ENCODE measurements at regions not wholly inside any gene's neighbourhood (a gene's known extent, or its start where the extent isn't known, plus 50 kb on each side); places are given as distances from the start of the nearest gene placed in this dataset.

DNA sequence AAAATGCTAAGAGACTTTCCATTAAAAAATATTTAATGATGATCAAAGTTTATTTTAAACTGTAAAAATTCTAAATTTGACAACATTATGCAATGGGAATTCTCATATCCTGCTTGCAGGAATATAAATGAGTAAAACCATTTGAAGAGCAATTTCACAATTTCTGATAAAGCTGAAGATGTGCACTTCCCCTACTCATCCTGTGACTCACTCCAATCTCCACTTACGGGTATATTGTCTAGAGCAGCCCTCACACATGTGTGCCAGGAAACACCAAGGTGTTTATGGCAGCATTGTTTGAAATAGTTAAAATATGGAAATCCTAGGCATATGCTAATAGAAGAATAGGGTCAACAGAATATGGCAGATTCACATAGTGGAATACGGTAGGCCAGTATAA lies 158.4 kb downstream of the PDHA2 start:
- DNase-seq = no peak

DNA sequence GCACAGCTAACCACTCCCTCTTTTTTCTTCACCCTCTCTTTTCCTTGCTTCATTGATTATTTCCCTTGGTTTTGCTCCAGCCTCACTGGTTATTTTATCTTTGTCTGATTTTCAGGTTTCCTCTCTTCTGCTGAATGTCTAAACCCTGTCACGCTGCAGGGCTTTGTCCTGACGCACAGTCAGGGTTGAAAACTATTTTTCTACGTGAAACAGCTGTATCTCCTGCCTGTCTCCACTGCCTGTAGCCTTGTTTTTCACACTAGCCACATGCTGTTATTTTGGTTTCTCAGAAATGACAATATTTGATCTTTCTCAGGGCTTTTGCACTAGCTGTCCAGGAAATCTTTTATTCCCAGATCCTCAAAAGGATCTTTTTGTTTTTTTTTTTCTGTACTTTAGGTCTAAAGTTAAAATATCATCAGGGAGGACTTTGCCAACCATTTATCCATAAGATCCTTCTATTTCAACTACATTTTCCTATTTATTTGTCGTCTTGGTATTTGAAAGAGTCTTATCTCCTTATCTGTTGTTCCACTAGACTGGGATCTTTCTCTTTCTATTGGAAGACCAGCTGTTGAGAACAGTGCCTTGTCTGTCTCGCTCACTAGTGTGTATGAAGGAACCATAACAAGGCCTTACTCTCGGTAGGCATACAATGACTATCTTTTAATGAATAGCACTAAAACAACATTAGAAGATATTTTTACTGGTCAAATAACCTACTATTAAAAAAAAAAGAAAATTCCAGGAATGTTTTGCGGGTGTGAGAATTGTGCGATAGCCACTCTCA lies 164.3 kb downstream of the PDHA2 start:
- DNase-seq = no peak

DNA sequence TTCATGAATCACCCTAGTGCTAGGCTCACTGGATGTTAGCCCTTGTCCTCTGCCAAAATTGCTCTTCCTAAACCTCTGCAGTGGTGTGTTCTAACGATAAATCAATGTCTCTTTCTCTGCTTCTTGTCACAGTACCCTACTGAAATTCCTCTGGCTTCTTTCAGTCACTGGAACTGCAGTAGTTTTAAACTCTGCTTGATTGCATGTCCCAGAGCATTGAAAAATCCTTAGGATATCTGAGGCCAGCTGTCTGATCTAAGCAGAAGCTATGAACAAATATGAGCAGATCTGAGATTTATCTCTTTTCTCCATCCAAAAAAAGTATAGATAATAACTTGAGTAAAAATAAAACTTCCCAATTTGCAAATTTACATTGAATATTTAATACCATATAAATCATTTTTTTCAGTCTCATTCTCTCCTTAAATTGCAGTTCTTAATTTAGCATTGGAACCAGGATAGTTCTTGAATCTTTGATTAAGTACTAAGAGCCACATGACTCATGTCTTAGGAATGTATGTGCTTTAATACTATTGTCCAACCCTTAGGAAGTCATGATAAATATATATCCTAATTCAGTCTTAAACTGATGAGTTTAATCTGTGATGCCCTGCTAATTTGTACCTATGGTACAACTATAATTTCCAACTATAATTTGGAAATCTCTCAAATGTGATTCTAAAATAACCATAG lies 169.7 kb downstream of the PDHA2 start:
- DNase-seq = no peak

DNA sequence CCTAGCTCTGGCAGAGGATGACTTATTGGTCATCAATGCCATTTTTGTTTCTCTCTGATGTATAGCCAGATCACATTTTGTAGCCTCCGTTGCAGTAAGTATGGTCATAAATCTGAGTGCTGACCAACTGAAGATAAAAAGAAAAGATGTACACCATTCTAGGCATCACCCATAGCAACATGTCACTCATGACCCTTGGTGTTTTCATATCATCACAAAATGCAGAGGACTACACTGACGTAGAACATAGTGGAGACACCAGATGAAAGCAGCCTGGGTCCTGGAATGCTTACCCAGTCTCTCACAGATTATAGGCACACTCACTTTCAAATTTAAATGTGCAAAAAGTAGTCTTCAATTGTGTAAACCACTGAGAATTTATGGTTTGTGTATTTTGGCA lies 172.8 kb downstream of the PDHA2 start:
- DNase-seq = no peak

DNA sequence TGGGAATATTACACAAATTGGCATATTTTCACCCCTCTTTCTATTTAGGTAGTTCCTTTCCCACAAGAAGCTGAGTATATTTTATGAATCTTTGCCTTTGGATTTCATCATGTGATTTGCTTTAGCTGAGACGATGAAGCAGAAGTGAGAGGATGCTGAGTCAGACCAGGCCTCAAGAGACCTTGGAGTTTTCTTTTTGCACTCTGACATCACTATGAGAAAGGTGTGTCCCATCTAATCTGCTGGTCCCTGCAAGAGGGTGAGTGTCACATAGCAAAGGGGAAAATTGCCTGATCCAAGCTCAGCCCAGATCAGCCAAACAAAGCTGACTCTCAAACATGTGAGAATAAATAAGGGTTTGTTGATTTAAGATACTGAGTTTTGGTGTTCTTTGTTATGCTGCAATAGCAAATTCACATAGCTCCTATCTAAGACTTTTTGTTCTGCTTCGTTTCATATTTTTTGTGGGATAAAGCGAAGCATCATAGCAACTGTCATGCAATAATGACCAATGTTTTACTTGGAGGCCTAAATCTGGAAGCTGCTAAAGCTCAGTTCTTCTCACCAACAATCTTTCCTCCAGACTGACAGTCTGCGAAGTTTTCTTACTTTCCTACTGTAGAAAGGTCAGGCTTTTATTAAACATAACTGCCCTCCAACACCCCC lies 176.9 kb downstream of the PDHA2 start:
- DNase-seq = no peak

DNA sequence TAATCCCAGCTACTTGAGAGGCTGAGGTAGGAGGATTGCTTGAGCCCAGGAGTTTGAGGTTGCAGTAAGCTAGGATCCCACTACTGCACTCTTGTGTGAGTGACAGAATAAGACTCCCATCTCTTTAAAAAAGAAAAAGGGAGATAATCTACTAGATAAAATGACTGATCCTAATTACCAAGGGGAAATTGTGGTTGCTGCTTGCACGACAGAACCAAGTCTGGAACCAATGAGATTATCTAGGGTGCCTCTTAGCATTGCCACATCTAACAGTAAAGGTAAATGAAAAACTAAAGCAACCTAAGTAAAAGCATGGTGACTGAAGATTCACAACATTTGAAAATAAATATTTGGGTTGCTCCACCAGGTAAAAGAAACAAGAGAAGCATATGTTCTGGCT lies 185.1 kb downstream of the PDHA2 start:
- no peak for DNase-seq

DNA sequence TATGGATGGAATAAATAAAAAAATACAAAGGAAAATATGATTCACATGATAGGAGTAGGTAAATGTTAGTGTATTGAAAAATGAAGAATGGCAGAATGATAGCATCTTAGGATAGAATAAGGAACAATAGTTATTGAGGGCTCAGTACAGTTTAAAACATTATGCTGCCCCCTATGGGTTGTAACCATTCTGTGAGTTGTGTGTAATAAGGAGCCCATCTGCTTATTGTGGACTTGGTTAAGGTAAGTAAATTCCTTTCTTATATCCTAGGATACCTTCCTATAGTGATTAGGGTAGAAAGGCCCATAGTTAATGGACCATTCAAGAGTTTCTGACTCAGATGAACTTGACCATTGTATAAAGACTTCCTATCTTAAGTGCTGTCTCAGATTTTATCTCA lies 195.8 kb downstream of the PDHA2 start:
- peak; percentile 55 for DNase-seq

DNA sequence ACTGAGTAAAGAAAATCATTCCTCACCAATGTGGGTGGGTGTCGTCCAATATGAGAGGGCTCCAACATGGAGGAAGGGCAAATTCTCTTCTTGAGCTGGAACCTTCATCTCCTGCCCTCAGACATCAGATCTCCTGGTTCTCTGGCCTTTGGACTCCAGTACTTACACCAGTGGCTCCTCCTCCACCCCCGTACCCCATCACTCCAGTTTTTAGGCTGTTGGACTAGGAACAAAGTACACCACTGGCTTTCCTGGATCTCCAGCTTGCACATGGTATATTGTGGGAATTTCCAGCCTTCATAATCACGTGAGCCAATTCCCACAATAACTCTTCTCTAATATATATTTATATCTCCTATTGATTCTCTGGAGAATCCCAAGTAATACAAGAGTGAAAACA lies 196.9 kb downstream of the PDHA2 start:
- no peak for DNase-seq

DNA sequence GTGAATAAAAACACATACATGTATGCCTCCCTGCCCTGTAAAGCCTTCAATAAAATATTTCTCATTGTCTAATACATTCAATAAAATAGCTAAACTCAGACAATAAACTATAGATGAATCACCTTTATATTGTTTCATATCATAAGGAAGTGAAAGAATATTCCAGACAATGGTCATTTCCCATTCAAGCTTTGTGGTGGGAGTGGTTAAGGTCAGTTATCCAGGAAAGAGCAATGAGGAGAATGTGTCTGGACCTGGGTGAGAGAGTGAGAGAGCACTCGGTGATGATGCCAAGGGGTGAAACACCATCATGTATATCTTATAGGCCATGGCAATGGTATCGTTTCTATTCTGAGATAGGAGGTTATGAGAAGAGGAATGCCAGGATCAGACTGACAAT lies 197.8 kb downstream of the PDHA2 start:
- DNase-seq = no peak

DNA sequence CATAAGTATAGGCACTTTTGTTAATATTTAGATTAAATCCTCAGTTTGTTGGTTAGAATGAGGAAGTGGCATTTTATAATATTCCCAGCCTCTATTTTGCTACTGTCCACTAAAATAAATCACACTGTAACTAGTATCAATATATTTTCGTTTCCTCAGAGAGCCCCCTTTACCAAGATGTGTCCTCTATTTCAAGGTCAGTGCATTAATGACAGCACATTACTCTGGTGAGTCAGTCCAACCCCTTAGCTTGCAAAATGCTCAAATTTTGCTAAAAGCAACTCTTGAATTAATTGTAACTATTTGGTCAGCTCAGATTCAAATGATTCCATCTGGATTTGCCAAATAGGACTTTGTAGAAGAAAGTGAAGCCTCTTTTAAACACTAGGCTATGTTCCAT lies 199.3 kb downstream of the PDHA2 start:
- no peak for DNase-seq

DNA sequence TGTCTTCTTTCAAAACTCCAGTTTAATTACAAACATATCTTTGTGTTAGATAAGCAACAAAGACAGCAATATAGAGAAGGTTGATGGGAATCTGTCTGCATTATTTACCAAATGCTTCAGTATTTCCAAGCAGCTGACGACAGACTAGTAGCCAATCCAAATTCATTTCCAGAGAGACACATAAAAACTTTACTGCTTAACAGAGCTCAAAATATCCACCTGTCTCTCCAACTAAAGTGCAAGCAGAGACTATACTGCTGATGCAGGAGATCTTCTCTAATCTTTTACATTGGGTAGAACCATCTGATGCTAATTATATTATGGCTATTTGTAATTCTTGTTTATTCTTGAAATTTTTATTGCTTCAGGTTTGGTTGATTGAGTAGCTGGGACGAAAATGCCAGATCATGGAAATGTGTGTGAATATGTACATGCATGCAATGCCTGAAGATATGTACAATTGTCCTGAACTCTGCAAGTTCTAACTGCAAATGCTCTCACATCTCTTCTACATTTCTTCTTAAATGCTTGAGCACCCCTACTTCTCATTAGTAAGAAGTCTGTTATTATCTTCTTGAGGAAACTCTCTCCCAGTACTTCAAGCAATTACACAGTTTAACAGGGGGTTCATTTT lies 200.0 kb downstream of the PDHA2 start:
- no peak for DNase-seq

DNA sequence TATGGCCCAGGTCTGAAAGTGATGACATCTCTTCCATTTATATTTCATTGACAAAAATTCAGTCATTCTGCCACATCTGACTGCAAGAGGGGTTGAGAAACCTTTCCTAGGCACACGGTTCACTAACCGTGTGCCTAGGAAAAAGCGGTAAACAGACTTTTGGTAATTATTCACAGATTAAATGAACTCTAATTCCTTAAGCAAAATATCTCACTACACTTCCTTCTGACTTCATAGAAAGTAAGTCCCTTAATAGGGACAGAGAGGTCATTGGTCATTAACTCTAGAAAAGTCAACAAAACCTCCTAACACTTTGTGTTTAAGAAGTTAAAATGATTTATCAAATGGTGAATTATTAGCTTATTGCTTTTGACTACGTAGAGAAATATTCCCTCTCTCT lies 205.1 kb downstream of the PDHA2 start:
- DNase-seq = no peak

DNA sequence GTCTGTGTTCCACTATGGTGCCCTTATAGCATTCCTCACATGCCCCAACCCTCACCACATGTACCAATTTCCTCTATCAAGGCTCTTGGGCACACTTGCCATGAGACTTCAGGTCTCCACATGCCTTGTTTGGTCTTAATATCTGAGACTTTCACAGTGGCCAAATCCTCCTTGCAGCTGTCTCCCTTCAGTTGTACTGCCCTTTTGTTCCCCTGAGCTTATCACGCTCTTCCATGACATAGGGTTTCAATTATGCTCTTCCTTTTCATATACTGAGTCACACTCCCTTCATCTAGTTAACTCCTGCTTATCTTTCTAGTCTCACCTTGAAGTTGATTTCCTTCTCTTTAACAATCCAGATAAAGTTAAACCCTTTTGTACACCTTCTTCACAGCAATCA lies 212.9 kb downstream of the PDHA2 start:
- no peak for DNase-seq

DNA sequence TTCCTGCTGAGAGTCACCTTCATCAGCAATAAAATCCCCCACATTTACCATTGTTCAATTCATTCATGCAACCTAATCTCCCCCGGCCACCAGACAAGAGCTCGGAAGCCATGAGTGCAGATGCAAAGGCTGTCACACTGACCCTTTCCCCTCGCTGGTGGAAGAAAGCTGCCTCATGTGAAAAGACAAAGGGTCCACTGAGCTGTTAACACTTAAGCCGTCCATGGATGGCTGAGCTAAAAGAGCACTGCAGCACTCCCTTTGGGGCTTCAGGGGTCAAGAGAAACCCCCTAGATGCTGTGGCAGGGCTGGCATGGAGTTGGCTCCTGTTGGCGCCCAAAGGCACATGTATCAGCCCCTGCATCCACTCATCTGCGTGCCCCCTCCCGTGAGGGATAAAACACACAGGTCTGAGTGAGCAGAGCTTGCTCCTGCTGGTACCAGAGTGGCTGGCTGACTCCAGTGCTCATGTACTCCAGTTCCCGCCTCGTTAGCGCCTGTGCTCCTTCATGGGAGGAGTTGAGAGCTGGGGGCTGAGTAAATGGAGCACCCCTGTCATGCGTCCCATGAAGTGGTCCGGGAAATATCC lies 216.5 kb downstream of the PDHA2 start:
- DNase-seq = no peak

DNA sequence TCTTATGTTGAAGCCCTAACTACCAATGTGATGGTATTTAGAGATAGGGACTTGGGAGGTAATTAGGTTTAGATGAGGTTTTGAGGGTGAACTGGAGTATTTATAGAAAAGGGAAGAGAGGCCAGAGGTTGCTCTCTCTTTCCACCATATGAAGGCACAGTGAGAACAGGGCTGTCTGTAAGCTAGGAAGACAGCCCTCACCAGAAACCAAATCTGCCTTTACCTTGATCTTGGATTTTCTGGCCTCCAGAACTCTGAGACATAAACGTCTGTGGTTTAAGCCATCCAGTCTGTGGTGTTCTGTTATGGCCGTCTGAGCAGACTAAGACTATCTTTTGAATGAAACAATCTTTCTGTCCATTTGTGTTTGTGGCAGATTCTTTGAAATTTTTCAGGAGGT lies 223.7 kb downstream of the PDHA2 start:
- no peak for DNase-seq

DNA sequence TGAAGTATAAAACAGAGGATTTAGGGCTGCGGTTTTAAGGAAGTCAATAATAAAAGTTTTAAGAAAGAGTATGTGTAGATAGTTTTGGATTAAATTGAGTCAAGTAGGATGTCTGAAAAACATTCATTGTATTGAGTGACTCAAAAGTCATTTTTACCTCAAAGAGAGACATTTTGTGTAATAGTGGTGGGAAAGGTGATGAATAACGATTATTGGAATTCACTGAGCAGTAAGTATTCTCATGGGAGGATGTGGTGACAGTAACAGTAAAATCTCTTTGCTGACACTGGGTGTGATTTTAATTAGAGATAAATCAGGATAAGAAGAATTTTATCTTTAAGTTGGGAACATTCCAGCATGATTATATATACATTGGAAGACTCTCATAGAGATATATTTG lies 233.6 kb downstream of the PDHA2 start:
- DNase-seq = no peak

DNA sequence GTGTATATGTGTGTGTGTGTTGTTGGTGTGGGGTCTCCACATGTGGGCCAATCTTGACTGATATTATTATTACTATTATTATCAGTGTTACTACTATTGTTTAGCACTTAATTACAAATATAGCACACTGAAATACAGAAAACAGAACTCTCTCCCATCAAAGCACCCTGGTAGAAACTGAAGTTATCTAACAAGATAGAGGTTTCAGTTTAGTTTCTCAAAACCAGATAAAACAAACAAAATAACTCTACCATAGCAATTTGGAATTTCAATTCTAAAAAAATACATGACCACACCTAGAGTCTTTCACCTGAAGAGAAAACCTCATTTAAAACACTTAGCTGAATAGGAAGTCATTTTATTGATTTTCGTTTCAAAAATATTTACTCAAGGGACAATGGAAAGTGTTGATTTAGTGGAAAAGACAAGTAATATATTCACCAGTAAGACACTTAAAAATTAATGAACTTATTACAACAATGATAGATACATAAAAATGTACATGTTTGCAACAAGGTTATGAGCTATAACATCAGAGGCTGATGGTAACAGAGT lies 252.3 kb downstream of the PDHA2 start:
- DNase-seq = no peak

DNA sequence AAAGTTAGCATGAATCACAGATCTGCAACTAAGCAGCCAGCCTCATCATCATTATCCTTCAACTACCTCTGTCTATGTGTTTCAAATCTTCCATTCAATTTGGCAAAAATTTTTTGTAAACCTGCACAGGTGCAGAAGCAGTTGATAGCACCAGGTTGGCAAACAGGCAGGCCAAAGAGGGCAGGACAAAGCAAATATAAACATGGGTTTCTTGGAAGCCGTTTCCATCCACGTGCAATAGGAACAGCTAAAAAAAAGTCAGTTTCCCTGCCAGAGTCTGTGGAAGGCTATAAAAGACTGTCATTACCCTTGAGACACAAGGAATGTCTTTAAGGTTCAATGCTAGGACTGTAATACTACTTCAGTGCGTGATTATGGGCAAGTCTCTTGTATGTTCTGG lies 253.2 kb downstream of the PDHA2 start:
- no peak for DNase-seq

DNA sequence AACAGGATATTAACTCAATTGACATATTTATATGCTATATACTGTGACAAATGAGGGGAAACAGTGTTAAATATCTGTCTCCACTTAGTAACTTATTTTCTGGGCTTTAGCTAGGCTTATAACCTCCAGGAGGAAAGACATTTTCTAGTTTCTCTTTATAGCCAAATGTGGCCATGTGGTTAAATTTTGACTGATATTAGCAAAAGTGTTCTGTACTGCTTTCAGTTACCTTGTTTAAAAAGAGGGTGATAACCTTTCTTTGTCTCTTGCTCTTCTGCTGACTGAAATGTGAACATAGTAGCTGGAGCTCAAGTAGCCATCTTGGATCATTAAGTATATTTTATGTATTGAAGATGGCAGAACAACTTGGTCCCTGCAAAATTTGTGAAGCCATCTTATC lies 253.7 kb downstream of the PDHA2 start:
- DNase-seq = no peak

DNA sequence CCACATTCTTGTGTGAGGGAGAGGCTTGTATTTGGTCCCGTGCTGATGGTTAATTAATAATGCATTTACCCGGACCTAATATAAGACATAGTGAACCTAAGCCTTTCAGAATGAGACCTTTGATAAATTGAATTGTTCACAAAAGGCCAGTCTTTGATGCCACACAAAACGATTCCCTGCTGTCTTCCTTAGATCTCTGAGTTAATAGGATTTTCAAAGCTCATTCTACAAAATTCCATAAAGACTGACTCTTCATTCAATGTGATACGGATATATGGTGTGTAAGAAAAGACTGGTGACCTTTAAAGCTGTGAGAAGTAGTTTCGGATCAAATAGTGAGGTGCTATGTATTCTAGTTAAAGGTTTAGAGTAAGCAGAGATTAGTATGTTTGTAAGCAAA lies 254.3 kb downstream of the PDHA2 start:
- no peak for DNase-seq

DNA sequence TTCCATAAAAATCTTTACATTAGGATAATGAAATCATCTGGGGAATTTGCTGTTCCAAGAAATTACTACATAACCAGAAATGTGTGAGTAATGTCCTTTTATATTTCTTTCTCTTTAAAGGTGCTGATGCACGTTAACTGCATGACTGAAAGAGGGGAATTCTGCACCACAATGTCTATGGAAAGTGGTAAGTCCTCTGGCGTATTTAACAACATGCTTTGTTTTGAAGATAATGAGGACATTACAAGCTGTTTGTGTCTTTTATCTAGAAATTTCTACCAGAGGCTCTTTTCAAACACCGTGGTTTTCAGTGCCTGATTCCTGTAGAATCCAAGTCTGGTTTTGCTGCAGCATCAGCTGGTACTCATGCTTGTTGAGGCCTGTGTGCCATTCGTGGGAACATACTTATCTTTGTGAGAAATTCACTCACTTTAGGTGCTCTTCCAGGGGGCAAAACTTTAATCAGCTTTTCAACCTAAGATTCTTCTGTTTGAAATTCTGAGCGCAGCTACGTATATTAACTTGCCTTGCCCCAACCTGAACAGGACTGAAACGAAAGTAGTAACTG lies 257.2 kb downstream of the PDHA2 start:
- DNase-seq = no peak

DNA sequence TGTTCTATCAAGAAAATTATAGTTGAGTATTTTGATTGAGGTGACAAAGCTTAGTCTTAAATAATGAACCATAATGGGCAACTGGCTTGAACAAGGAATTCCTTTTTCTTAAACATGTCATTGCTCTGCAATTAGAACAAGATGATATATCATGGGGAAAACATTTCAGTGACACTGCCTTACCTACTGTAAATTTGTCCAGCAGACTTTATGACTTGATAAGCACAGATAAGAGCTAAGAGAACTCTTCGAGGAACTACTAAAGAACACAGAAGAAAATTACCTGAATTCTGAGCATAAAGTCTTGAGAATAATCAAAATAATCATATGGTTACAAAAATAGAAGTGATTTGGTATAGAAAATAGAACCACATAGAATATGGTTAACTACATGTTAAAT lies 257.8 kb downstream of the PDHA2 start:
- no peak for DNase-seq

DNA sequence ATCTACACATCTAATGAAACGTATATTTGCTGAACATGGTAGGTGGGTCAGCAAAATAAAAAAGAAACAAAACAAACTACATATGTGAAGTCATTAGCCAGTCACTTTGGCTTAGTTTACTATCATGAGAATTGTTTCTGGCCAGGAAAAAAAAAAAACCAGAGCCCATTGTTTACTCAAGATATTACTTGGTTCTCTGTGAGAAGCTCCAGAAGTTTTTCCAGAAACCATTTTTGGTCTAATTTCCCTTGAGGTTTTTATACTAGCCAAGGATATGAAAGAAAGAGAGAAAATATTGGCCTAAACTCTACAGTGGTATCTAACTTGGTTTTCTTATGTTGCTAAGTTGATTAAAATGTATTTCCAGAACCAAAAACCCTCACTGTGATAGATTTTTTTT lies 259.1 kb downstream of the PDHA2 start:
- no peak for DNase-seq

Data from NCI-H82 (cell line).